ENCODE measurements at regions not wholly inside any gene's neighbourhood (a gene's known extent, or its start where the extent isn't known, plus 50 kb on each side); places are given as distances from the start of the nearest gene placed in this dataset.
"Not testable (repeated sequence)": the region's sequence is repeated elsewhere in the genome, so short reads cannot be mapped to it uniquely, and the experiment has no call there.

DNA sequence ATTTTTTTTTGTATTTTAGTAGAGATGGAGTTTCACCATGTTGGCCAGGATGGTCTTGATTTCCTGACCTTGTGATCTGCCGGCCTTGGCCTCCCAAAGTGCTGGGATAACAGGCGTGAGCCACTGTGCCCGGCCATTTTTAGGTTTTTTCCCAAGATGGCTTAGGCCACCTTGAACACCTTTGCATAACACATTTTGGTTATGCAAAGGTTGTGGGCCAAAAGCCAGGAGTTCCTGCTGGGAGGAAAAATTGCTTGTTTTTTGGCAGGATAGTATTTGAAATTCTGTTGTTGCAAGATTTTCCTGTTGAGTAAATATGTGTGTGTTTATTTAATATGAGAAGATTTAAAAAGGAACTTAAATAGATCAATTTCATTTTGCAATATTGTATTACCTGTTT is 65.3 kb upstream of the KCNJ18 start:
- not testable (repeated sequence) for DNase-seq (ENCODE audit: insufficient read length, low spot score); FAIRE-seq

All from GM19239 (cell line).